Ishikawa (cell line): ENCODE measurements at regions not wholly inside any gene's neighbourhood (a gene's known extent, or its start where the extent isn't known, plus 50 kb on each side); places are given as distances from the start of the nearest gene placed in this dataset.

Experiments
- CEBPB ChIP-seq: IDR thresholded peaks from 2 replicates; pipeline ENCODE4 v1.6.1; 2012
- CREB1 ChIP-seq: IDR thresholded peaks from 2 replicates; pipeline ENCODE4 v1.6.1; 2012; ENCODE audit warnings: low read depth
- EGR1 ChIP-seq: IDR thresholded peaks from 2 replicates; pipeline ENCODE4 v1.6.1; 2012
- EP300 ChIP-seq: IDR thresholded peaks from 2 replicates; pipeline ENCODE4 v1.6.1; 2012; ENCODE audit warnings: borderline replicate concordance
- FOXM1 ChIP-seq: IDR thresholded peaks from 2 replicates; pipeline ENCODE4 v1.6.1; 2012; ENCODE audit warnings: low read depth, borderline replicate concordance
- MAX ChIP-seq: IDR thresholded peaks from 2 replicates; pipeline ENCODE4 v1.6.1; 2012
- NFIC ChIP-seq: IDR thresholded peaks from 2 replicates; pipeline ENCODE4 v1.6.1; 2012
- RAD21 ChIP-seq: IDR thresholded peaks from 2 replicates; pipeline ENCODE4 v1.6.1; 2012; ENCODE audit warnings: low read depth
- TAF1 ChIP-seq: IDR thresholded peaks from 2 replicates; pipeline ENCODE4 v1.6.1; 2012; ENCODE audit warnings: low read depth, mild to moderate bottlenecking
- TCF12 ChIP-seq: IDR thresholded peaks from 2 replicates; pipeline ENCODE4 v1.6.1; 2012; ENCODE audit warnings: low read depth
- TEAD4 ChIP-seq: IDR thresholded peaks from 2 replicates; pipeline ENCODE4 v1.6.1; 2012
- YY1 ChIP-seq: IDR thresholded peaks from 2 replicates; pipeline ENCODE4 v1.6.1; 2012; ENCODE audit warnings: low read depth
- ZBTB7A ChIP-seq: IDR thresholded peaks from 2 replicates; pipeline ENCODE4 v1.6.1; 2012; ENCODE audit warnings: low read depth
- TF ChIP-seq, protein P1 (sequence below): IDR thresholded peaks from 2 replicates; pipeline ENCODE4 v1.6.1; 2012
- TF ChIP-seq, protein P2 (sequence below): IDR thresholded peaks from 2 replicates; pipeline ENCODE4 v1.6.1; 2012; ENCODE audit warnings: low read depth, mild to moderate bottlenecking

- no peak for TF ChIP-seq RAD21
Observed at GRCh38 chr11:127902382-127902781, 685.0 kb downstream of the ETS1 start.

DNA sequence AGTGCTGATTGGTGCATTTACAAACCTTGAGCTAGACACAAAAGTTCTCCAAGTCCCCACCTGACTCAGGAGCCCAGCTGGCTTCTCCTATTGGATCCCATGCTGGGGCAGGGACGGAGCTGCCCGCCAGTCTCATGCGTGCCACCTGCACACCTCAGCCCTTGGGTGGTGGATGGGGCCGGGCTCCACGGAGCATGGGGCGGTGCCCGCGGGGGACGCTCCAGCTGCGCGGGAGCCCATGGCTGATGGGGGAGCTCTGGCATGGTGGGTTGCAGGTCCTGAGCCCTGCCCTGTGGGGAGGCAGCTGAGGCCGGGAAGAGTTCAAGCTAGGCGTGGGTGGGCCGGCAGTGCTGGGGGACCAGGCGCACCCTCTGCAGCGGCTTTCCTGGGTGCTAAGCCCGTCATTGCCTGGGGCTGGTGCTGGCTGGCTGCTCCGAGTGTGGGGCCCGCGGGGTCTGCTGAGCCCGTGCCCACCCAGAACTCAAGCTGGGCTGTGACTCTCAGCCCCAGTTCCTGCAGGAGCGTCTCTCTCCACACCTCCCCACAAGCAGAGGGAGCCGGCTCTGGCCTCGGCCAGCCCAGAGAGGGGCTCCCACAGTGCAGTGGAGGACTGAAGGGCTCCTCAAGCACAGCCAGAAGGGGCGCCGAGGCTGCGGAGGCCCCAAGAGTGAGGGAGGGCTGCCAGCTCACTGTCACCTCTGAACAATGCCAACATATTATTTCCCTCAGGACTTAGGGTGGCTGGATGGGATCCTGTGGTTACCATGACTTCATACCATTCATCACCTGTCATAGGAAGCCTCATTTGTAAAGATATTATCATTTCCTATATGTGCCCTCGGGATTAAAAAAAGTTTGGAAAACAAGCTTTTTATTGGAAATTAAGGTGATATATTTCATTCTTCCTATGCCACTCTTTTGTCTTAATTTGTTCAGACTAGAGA lies 688.7 kb downstream of the ETS1 start:
- TF ChIP-seq MAX: no peak
- TF ChIP-seq, protein P1, sequence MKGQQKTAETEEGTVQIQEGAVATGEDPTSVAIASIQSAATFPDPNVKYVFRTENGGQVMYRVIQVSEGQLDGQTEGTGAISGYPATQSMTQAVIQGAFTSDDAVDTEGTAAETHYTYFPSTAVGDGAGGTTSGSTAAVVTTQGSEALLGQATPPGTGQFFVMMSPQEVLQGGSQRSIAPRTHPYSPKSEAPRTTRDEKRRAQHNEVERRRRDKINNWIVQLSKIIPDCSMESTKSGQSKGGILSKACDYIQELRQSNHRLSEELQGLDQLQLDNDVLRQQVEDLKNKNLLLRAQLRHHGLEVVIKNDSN: no peak
- TF ChIP-seq EP300: no peak
- TF ChIP-seq TCF12: no peak
- TF ChIP-seq ZBTB7A: no peak
- TF ChIP-seq CREB1: no peak

- no peak for TF ChIP-seq ZBTB7A
- TF ChIP-seq, protein P1: no peak
- no peak for TF ChIP-seq CREB1
- TF ChIP-seq, protein P2, sequence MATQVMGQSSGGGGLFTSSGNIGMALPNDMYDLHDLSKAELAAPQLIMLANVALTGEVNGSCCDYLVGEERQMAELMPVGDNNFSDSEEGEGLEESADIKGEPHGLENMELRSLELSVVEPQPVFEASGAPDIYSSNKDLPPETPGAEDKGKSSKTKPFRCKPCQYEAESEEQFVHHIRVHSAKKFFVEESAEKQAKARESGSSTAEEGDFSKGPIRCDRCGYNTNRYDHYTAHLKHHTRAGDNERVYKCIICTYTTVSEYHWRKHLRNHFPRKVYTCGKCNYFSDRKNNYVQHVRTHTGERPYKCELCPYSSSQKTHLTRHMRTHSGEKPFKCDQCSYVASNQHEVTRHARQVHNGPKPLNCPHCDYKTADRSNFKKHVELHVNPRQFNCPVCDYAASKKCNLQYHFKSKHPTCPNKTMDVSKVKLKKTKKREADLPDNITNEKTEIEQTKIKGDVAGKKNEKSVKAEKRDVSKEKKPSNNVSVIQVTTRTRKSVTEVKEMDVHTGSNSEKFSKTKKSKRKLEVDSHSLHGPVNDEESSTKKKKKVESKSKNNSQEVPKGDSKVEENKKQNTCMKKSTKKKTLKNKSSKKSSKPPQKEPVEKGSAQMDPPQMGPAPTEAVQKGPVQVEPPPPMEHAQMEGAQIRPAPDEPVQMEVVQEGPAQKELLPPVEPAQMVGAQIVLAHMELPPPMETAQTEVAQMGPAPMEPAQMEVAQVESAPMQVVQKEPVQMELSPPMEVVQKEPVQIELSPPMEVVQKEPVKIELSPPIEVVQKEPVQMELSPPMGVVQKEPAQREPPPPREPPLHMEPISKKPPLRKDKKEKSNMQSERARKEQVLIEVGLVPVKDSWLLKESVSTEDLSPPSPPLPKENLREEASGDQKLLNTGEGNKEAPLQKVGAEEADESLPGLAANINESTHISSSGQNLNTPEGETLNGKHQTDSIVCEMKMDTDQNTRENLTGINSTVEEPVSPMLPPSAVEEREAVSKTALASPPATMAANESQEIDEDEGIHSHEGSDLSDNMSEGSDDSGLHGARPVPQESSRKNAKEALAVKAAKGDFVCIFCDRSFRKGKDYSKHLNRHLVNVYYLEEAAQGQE: no peak
- no peak for TF ChIP-seq TAF1
- TF ChIP-seq NFIC: no peak
- no peak for TF ChIP-seq YY1
- no peak for TF ChIP-seq FOXM1
- no peak for TF ChIP-seq TCF12
- TF ChIP-seq RAD21: no peak
- no peak for TF ChIP-seq TEAD4
Observed at GRCh38 chr11:127895776-127896175, 691.6 kb downstream of the ETS1 start.

- TF ChIP-seq RAD21 (no peak), TEAD4 (no peak), MAX (no peak), FOXM1 (no peak), EGR1 (no peak), CEBPB (no peak), TCF12 (no peak), CREB1 (no peak), ZBTB7A (no peak), NFIC (no peak), YY1 (no peak), TAF1 (no peak), EP300 (no peak)
- TF ChIP-seq, protein P1: no peak
- TF ChIP-seq, protein P2: no peak
Observed at GRCh38 chr11:127894316-127894715, 693.0 kb downstream of the ETS1 start.

DNA sequence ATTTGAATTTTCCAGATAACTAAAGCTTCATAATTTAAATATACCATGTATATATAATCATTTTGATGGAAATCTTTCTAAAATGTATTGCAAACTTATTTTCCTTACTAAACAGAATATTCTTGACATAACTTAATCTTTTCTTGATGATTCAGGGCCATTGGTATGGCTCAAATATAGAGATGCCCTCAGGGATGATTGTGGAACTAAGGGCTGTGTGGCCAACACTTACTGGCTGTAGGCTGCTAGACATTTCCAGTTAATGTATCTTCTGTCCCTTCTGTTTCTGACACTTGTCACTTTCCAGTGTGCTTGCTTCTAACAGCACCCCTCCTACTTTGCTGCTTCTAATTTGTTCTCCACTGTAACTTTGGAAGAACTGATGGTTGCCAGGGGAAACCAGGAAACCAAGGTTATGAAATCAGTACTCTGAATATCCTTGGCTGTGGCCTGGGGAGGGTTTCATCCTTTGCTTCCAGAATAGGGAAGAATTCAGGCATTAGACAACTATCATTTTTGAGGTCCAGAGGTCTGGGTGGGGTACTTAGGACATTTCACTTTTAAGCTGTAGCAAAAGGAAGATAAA lies 697.2 kb downstream of the ETS1 start:
- TF ChIP-seq TEAD4 (no peak), TAF1 (no peak), YY1 (no peak), MAX (no peak), CEBPB (no peak), RAD21 (no peak), ZBTB7A (no peak), FOXM1 (no peak), EP300 (no peak), TCF12 (no peak), CREB1 (no peak), EGR1 (no peak), NFIC (no peak)
- TF ChIP-seq, protein P2: no peak
- TF ChIP-seq, protein P1: no peak
